Panc1 (cell line): ENCODE measurements at regions not wholly inside any gene's neighbourhood (a gene's known extent, or its start where the extent isn't known, plus 50 kb on each side); places are given as distances from the start of the nearest gene placed in this dataset.
"Not testable (repeated sequence)": the region's sequence is repeated elsewhere in the genome, so short reads cannot be mapped to it uniquely, and the experiment has no call there.

Experiments
- ATAC-seq: fragments of 200-7000 bp; cut with Tn5 transposase; 2 replicates; pipeline ENCODE4 v1.9.1; 2020; ENCODE audit warnings: mild to moderate bottlenecking, moderate library complexity
- BruUV-seq: library from RNA; stranded (reverse); fragments of 400-500 nt; replicated peaks from 2 replicates; lab custom pipeline; 2021; lab: Mats Ljungman, UMichigan
- CTCF ChIA-PET: fragments of 300-600 bp; sonication (Branson Sonifier 250); formaldehyde crosslinking; loops from one replicate; lab custom pipeline; 2022; ENCODE audit warnings: antibody characterized with exemption; lab: Charles Lee
- POLR2A ChIA-PET: fragments of 300-600 bp; sonication (Branson Sonifier 250); formaldehyde crosslinking; loops from one replicate; lab custom pipeline; 2022; ENCODE audit warnings: antibody characterized with exemption; lab: Charles Lee
- DNase-seq: peaks from one replicate; pipeline ENCODE4 v3.0.0-alpha.2; 2010; ENCODE audit warnings: low read depth, low spot score
- H3K27ac ChIP-seq: 2 replicates; pipeline ENCODE4 v1.5.1; 2011; ENCODE audit warnings: mild to moderate bottlenecking, low read length, inconsistent platforms
- H3K27me3 ChIP-seq: fragments of 200-500 bp; sonication (Bioruptor generic); 2 replicates; pipeline ENCODE4 v1.6.0; 2014; ENCODE audit warnings: low read length, inconsistent platforms; ENCODE audit not compliant: control insufficient read depth, insufficient read depth
- H3K36me3 ChIP-seq: fragments of 200-500 bp; sonication (Bioruptor generic); 2 replicates; pipeline ENCODE4 v1.5.1; 2014; ENCODE audit warnings: inconsistent platforms, mild to moderate bottlenecking, low read length, moderate library complexity; ENCODE audit not compliant: control insufficient read depth, insufficient read depth
- H3K4me1 ChIP-seq: 2 replicates; pipeline ENCODE4 v1.5.1; 2011; ENCODE audit warnings: inconsistent platforms, mild to moderate bottlenecking, low read length, moderate library complexity; ENCODE audit not compliant: control insufficient read depth, insufficient read depth
- H3K4me3 ChIP-seq, 2 experiments: 2 replicates each; pipeline ENCODE4 v1.5.1; 2011 to 2012; ENCODE audit warnings: low read depth in 2 of 2, low read length in 2 of 2, mild to moderate bottlenecking in 2 of 2, inconsistent platforms in 1 of 2, moderate library complexity in 1 of 2
- H3K9me3 ChIP-seq: fragments of 200-500 bp; sonication (Bioruptor generic); 2 replicates; pipeline ENCODE4 v1.5.1; 2014; ENCODE audit warnings: low read depth, mild to moderate bottlenecking, inconsistent platforms, low read length, moderate library complexity; ENCODE audit not compliant: control insufficient read depth, insufficient read depth
- POLR2AphosphoS5 ChIP-seq: IDR thresholded peaks from 2 replicates; pipeline ENCODE4 v1.6.1; 2012; ENCODE audit warnings: mild to moderate bottlenecking, low read depth, low read length, moderate library complexity
- SIN3A ChIP-seq: IDR thresholded peaks from 2 replicates; pipeline ENCODE4 v1.6.1; 2012; ENCODE audit warnings: low read depth, mild to moderate bottlenecking, low read length, moderate library complexity, borderline replicate concordance; ENCODE audit not compliant: insufficient read depth
- TCF7L2 ChIP-seq: IDR thresholded peaks from 2 replicates; pipeline ENCODE4 v1.6.1; 2011; ENCODE audit warnings: mild to moderate bottlenecking, low read depth, low read length, inconsistent platforms
- in situ Hi-C: cut with HindIII; loops from 2 replicates; pipeline ENCODE4 v1.10.0; 2016; ENCODE audit warnings: low sequenced_read_pairs, low pct_unique_long_range_greater_than_20kb
- intact Hi-C: fragments of 100-400 bp; cut with micrococcal nuclease; formaldehyde crosslinking; loops from one replicate; pipeline ENCODE4 v1.10.0; 2022; ENCODE audit not compliant: unreplicated experiment
- TF ChIP-seq, protein P1 (sequence below): fragments of 450-650 bp; IDR thresholded peaks from 2 replicates; pipeline ENCODE4 v1.5.1; 2017; ENCODE audit warnings: mild to moderate bottlenecking
- TF ChIP-seq, protein P2 (sequence below), 2 experiments: IDR thresholded peaks; 2 replicates each; pipeline ENCODE4 v1.6.1; 2011 to 2012; ENCODE audit warnings: low read depth in 2 of 2, control low read depth in 1 of 2, low read length in 1 of 2, mild to moderate bottlenecking in 1 of 2, moderate library complexity in 1 of 2; ENCODE audit not compliant: insufficient read depth in 1 of 2

DNA sequence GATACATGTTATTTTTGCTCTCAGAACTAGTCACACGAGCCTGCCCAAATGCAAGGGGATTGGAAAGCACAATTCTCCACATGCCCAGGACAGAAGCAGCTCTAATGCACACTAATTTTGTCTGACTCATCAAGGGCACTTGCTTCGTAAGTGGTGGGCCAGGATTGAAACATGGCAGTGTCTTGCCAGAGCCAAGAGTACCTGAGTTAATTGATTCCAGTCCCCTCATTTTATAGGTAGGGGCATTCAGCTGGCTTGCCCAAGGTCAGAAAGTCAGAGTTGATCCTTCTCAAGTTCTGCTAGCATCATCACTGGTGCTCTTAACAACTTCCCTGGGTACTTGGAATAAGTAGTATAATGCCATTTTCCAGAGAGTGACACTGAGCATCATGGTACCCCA lies 356.1 kb downstream of the ZNF326 start:
- intact Hi-C loops, result no loop called here
- POLR2A ChIA-PET, result no interaction called here
- ATAC-seq (no peak), DNase-seq (no peak)
- no peak overlapping the region for H3K27ac ChIP-seq
- H3K4me3 ChIP-seq, result no peak overlapping the region
- TF ChIP-seq POLR2AphosphoS5, result no peak
- no peaks in the 10 kb centered on the region for H3K4me1 ChIP-seq
- in situ Hi-C loops, result no loop called here
- no TSS peak for BruUV-seq
- no peaks in the 10 kb centered on the region for H3K27me3 ChIP-seq
- H3K36me3 ChIP-seq, result no peaks in the 10 kb centered on the region
- CTCF ChIA-PET, result no interaction called here
- H3K9me3 ChIP-seq, result no peaks in the 10 kb centered on the region

DNA sequence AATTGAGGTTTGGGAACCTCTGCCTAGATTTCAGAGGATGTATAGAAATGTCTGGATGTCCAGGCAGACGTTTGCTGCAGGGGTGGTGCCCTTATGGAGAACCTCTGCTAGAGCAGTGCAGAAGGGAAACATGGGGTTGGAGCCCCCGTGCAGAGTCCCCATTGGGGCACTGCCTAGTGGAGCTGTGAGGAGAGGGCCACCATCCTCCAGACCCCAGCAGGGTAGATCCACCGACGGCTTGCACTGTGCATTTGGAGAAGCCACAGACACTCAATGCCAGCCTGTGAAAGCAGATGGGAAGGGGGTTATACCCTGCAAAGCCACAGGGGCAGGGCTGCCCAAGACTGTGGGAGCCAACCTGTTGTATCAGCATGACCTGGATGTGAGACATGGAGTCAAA lies 354.6 kb downstream of the ZNF326 start:
- no peaks in the 10 kb centered on the region for H3K9me3 ChIP-seq
- no peak for ATAC-seq
- in situ Hi-C loops, result no loop called here
- ChIA-PET POLR2A (no interaction called here), CTCF (no interaction called here)
- no peak overlapping the region for H3K4me3 ChIP-seq
- no TSS peak for BruUV-seq
- H3K4me1 ChIP-seq, result no peaks in the 10 kb centered on the region
- intact Hi-C loops, result no loop called here
- TF ChIP-seq TCF7L2 (no peak), SIN3A (no peak)
- TF ChIP-seq, protein P1, sequence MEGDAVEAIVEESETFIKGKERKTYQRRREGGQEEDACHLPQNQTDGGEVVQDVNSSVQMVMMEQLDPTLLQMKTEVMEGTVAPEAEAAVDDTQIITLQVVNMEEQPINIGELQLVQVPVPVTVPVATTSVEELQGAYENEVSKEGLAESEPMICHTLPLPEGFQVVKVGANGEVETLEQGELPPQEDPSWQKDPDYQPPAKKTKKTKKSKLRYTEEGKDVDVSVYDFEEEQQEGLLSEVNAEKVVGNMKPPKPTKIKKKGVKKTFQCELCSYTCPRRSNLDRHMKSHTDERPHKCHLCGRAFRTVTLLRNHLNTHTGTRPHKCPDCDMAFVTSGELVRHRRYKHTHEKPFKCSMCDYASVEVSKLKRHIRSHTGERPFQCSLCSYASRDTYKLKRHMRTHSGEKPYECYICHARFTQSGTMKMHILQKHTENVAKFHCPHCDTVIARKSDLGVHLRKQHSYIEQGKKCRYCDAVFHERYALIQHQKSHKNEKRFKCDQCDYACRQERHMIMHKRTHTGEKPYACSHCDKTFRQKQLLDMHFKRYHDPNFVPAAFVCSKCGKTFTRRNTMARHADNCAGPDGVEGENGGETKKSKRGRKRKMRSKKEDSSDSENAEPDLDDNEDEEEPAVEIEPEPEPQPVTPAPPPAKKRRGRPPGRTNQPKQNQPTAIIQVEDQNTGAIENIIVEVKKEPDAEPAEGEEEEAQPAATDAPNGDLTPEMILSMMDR, result no peak
- H3K27ac ChIP-seq, result no peak overlapping the region
- H3K36me3 ChIP-seq, result no peaks in the 10 kb centered on the region
- no peaks in the 10 kb centered on the region for H3K27me3 ChIP-seq
- DNase-seq, result no peak

DNA sequence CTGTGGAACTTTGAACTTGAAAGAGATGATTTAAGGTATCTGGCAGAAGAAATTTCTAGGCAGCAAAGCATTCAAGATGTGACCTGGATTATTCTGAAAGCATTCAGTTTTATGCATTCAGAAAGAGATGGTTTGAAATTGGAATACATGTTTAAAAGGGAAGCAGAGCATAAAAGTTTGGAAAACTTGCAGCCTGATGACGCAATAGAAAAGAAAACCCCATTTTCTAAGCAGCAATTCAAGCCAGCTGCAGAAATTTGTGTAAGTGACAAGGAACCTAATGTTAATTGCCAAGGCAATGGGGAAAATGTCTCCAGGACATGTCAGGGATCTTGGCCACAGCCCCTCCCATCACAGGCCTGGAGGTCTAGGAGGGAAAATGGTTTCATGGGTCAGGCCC lies 354.0 kb downstream of the ZNF326 start:
- DNase-seq, result no peak
- Histone ChIP-seq H3K4me3 (no peak overlapping the region), H3K4me1 (no peaks in the 10 kb centered on the region), H3K27ac (no peak overlapping the region), H3K36me3 (no peaks in the 10 kb centered on the region), H3K27me3 (no peaks in the 10 kb centered on the region), H3K9me3 (no peaks in the 10 kb centered on the region)
- ATAC-seq, result no peak
- BruUV-seq, result no TSS peak
- intact Hi-C loops, result no loop called here
- ChIA-PET CTCF (no interaction called here), POLR2A (no interaction called here)
- in situ Hi-C loops, result no loop called here
- TF ChIP-seq, protein P1, result no peak
- no peak for TF ChIP-seq SIN3A
- no peak for TF ChIP-seq POLR2AphosphoS5
- TF ChIP-seq, protein P2, sequence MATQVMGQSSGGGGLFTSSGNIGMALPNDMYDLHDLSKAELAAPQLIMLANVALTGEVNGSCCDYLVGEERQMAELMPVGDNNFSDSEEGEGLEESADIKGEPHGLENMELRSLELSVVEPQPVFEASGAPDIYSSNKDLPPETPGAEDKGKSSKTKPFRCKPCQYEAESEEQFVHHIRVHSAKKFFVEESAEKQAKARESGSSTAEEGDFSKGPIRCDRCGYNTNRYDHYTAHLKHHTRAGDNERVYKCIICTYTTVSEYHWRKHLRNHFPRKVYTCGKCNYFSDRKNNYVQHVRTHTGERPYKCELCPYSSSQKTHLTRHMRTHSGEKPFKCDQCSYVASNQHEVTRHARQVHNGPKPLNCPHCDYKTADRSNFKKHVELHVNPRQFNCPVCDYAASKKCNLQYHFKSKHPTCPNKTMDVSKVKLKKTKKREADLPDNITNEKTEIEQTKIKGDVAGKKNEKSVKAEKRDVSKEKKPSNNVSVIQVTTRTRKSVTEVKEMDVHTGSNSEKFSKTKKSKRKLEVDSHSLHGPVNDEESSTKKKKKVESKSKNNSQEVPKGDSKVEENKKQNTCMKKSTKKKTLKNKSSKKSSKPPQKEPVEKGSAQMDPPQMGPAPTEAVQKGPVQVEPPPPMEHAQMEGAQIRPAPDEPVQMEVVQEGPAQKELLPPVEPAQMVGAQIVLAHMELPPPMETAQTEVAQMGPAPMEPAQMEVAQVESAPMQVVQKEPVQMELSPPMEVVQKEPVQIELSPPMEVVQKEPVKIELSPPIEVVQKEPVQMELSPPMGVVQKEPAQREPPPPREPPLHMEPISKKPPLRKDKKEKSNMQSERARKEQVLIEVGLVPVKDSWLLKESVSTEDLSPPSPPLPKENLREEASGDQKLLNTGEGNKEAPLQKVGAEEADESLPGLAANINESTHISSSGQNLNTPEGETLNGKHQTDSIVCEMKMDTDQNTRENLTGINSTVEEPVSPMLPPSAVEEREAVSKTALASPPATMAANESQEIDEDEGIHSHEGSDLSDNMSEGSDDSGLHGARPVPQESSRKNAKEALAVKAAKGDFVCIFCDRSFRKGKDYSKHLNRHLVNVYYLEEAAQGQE (IDR thresholded peaks at IDR 0.05; ENCODE audit: insufficient read depth in 1 of 2, low read depth in 2 of 2, low read length in 1 of 2), result no peak
- TF ChIP-seq TCF7L2, result no peak

DNA sequence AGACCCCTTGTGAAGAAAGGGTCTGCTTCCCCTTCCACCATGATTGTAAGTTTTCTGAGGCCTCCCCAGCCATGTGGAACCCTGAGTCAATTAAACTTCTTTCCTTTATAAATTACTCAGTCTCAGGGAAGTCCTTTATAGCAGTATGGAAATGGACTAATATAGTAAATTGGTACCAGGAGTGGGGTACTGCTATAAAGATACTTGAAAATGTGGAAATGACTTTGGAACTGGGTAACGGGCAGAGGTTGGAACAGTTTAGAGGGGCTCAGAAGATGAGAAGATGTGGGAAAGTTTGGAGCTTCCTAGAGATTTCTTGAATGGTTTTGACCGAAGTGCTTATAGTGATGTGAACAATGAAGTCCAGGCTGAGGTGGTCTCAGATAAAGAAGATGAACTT lies 353.5 kb downstream of the ZNF326 start:
- BruUV-seq, in situ Hi-C loops, H3K36me3 ChIP-seq, H3K27me3 ChIP-seq, POLR2A ChIA-PET, H3K4me3 ChIP-seq, H3K9me3 ChIP-seq, CTCF ChIA-PET, H3K27ac ChIP-seq, H3K4me1 ChIP-seq, intact Hi-C loops, DNase-seq, ATAC-seq: not testable (repeated sequence)
